Right ventricle myocardium inferior (tissue), 1 donor: ENCODE measurements at regions not wholly inside any gene's neighbourhood (a gene's known extent, or its start where the extent isn't known, plus 50 kb on each side); places are given as distances from the start of the nearest gene placed in this dataset.
"Not testable (repeated sequence)": the region's sequence is repeated elsewhere in the genome, so short reads cannot be mapped to it uniquely, and the experiment has no call there.

ENCODE experiments used
- ATAC-seq: fragments of 200-7000 bp; cut with Tn5 transposase; one replicate; pipeline ENCODE4 v1.9.1; 2020; ENCODE audit warnings: mild to moderate bottlenecking, moderate library complexity
- DNase-seq: peaks from one replicate; pipeline ENCODE4 v3.0.0; 2021; ENCODE audit errors: missing footprints
- intact Hi-C: fragments of 100-400 bp; cut with DNase I; formaldehyde crosslinking; loops from one replicate; pipeline ENCODE4 v1.11.0; 2022
- donor health status: DM: no; HTN: yes; CAD: no; lungs with severe emphysema.

DNA sequence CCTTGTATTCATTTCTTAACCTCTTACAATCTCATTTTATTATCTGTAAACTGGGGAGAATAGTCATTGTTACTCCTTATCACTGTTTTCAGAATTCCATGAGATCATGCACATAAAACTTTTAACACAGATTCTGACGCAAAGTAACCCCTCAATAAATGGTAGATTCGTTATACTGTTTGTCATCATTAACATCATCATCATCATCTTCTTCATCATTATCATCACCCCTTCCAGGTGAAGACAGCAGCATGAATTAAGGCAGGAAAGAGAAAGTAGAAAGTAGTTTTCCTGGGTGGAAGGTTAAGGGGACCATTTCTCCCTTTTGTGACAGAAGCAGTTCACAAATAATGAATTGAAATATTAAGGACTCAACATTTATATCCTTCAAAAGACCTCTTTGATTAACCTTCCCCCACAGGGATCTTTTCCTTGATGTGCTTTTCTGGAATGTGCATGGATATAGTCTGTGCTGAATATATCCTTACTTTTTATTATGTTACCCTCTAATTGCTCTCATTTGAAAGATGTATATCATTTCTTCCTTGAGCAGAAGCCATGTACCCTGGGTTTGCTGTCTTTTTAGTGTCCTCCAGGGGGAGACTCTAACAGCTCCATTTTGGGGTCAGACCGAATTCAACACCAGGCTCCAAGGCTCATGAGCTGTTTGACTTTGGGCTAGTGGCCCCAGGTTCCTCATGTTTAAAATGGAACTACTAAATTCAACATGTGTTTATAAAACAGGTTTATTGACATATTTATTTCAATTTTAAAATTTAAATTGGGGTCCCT, 1029.9 kb upstream of the WWC1 start:
- DNase-seq (no peak), ATAC-seq (no peak)
- intact Hi-C loops: no loop called here

DNA sequence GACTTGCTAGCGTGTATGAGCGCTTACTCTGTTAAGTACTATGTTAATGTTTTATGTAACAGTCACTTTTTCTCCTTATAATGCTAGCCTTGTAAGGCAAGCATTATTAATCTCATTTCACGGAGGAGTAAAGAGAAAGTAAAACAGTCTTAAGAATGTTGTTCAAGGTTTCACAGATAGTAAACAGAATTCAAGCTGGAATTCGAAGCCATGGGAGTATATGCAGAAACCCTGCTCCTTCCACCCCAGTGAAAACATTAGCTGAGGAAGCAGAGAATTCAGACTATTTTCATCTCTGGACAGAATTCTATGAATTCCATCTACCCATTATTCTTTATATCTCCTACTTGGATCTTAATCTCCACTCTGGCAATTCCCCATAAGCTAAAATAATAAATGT, 1028.3 kb upstream of the WWC1 start:
- DNase-seq (no peak), ATAC-seq (no peak)
- intact Hi-C loops: no loop called here

DNA sequence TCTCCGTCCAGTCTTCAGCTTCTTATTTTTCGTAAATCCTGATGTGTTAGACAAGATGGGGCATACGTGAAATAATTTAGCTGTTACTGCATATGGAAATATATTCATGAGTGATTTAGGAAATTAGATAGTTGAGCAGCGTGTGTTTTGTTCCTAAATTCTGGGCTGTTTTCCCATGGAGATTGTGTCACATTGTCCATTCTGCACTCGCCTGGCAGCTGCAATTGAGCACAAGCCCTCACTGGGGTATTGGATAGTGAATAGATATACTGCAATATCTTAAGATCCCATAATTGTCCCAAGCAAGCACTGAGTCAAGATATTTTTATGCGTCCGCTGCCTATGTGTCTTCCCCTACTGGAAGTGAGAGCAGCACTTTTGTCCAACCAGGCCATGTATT, 1027.1 kb upstream of the WWC1 start:
- intact Hi-C loops: no loop called here
- ATAC-seq (no peak), DNase-seq (no peak)

DNA sequence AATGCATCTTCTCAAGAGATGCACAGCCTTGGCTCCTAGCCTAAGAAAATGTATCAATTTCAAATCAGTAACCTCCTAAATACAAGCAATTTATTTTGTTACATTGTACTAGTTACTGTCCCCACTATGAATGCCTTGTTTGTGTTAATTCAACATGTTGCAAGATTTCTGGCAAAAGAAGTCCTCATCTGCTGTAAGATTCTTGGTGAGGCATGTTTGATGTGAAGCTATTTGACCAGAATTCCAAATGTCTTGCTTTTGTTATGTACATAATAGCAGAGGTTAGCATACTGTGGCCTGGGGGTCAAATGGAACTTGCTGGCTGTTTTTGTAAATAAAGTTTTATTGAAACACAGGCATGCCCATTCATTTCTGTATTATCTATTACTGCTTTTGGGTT, 1023.1 kb upstream of the WWC1 start:
- no peak for ATAC-seq
- intact Hi-C loops: no loop called here
- DNase-seq: no peak

DNA sequence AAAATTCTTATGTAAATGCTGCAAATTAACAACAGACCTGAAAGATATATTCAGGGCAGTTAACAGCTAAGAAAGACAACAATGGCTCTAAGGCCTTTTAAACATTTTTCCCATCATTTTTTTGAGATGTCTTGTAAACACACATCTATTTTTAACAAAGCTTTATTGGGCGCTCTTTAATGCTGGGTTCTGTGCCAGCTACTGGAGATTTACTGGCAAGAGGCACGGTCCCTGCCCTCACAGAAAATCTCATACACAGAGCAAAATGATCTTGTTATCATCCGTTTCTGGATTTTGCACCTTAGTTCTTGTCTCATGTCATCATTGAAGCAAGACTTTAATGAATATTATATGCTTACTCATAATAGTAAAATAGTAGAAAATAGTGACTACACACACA, 1022.3 kb upstream of the WWC1 start:
- DNase-seq (no peak), ATAC-seq (no peak)
- intact Hi-C loops: no loop called here

DNA sequence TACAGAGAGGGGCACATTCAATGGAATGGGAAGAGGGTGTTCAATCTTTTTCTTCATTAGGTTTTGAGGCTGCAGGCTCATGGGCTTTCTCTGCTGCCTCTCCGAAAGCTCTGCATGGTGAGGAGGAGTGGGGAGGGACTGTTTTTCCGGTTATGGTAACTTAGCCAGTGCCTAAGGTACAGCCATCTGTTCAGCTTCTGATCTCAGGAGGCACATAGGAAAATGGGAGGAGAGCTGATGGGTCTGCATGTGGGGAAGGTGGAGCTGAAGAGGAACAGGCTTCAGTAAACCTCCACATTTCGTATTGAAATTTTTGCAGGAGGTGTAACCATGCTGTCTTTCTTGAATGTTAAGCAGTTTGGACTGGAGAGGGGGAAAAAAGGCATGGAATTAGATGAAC, 1020.4 kb upstream of the WWC1 start:
- intact Hi-C loops: no loop called here
- no peak for ATAC-seq
- DNase-seq: no peak

DNA sequence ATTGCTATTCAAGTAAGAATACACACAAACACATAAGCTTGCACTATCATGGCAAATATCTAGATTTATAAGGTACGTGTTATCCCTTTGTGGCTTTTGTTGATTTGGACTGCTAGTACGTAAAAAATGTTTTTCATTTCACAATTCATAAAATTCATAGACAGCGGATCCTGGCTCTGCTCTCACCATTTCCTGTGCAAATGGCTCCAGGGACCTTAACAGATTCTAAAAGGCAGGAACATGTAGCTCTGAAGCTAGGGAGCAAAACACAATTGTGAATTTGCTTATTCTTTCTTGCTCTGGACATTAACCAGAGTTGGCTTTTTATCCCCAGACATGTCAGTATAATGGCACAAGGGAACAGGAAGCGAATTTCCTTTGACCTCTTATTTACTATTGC, 1019.9 kb upstream of the WWC1 start:
- no peak for ATAC-seq
- intact Hi-C loops: no loop called here

DNA sequence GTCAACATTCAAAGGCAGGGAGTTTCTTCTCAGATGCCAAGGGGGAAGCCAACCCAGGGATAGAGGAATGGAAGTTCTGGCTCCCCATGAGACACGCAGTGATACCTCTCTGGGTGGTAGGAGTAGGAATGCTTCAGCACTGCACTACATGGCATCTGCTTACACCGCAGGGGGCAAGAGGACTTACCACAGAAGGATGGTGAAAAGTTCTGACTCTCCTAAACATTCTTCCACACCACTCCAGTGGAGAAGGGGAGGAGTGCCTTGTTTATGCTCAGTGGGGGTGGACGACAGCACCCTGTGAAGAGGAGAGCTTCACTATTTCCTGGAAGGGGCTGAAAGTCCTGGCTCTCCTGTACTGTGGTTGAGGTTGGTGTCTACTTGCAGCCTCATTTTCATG, 1011.3 kb upstream of the WWC1 start:
- DNase-seq (no peak), ATAC-seq (no peak)
- intact Hi-C loops: no loop called here

More for the DNA sequence above, 1019.9 kb upstream of the WWC1 start:
- DNase-seq: no peak

DNA sequence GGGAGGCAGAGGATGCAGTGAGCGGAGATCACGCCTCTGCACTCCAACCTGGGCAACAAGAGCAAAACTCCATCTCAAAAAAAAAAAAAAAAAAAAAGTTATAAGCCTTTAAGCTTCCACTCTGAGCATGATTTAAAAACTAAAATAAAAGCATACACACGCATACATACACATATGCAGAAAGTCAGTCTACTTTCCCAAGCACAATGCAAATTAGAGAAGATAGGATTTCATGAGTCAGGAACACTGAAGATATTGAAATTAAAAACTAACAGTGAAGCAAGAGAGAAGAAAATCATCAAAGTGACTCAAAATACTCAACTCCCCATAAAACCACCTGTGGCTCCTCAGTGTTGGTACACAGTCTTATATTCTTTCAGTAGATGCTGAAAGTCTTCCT, 1009.5 kb upstream of the WWC1 start:
- no peak for ATAC-seq
- no peak for DNase-seq
- intact Hi-C loops: no loop called here

DNA sequence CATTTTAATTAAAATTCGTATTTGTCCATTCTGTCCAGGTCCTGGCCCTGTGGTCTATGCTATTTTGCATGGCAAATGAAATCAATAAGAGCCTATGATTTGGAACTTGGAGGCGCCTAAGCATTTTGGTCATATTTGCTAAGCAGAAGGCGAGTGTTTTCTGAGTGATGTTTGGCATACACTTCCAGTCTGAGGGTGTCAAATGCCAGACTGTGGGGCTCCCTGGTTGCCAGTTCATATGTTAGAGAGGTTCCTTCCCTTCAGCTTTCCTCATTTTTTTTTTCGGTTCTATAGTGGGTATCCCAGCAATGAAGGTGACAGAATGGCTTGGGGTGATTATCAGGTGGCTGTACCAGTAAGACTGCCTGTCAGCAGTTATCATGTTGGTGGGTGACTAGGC, 1007.8 kb upstream of the WWC1 start:
- ATAC-seq (no peak), DNase-seq (no peak)
- intact Hi-C loops: no loop called here

DNA sequence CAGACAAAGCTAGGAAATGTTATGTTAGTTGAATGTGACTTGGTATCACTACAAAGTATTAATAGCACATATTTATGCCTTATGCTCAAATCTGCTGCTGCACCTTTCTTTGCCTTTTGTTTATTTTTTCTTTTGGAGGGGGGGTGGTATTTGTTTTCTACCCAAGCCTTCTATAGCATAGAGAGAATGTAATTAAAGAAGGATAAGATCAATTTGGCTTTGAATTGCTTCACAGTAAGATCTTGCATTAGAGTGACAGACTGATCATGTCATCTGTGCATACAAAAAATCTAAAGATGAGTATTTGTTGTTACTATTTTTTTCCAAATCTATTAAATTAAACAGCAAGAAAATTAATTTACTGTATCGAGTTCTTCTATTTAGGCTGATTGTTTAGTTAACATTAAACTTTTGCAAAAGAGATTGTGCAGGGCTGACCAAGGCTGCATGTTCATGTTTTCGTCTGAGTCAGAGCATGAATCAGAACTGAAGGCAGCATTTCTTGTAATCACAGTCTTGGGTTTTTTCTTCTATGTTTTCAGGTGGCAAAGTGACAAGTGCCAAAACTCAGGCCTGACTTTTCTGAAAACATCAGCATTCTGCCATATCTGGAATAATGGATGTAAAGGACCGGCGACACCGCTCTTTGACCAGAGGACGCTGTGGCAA, 1007.1 kb upstream of the WWC1 start:
- no peak for DNase-seq
- ATAC-seq: no peak
- intact Hi-C loops: no loop called here

DNA sequence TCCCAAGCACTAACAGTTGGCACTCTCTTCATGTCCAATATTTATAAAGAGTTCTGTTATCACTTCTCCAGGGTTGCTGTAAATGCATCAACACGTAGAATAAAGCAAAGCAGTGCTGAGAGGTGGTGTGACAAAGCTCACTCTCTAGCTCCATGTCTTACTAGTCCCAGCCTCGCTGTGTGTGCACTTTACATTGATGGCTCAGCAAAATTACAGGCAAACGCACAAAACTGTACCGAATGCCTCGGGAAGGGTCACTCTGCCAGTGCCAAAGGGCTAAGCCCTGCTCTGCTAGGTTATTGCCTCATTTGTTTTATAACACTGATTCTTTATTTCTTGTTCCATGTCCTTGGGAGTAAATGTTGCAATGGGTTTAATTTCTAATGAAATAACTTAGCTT, 1005.9 kb upstream of the WWC1 start:
- no peak for DNase-seq
- intact Hi-C loops: no loop called here
- ATAC-seq: no peak

DNA sequence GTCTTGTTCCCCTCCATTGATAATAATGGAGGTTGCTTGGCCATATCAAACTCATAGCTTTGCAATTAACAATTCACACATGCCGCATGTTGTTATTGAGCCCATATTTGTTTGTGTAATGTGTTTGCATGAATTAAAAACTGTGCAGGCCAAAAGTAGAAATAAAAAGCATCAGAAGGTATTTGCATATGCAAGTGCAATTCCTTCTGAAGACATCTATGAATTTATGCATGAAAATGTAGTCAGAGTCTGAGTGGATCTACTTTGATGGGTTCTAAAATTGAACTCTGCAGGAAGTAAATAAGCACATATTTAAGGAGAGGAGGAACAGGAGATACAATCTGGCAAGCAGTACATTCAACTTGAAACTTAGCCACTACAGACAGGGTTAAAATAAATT, 1004.6 kb upstream of the WWC1 start:
- intact Hi-C loops: no loop called here
- ATAC-seq (no peak), DNase-seq (no peak)

DNA sequence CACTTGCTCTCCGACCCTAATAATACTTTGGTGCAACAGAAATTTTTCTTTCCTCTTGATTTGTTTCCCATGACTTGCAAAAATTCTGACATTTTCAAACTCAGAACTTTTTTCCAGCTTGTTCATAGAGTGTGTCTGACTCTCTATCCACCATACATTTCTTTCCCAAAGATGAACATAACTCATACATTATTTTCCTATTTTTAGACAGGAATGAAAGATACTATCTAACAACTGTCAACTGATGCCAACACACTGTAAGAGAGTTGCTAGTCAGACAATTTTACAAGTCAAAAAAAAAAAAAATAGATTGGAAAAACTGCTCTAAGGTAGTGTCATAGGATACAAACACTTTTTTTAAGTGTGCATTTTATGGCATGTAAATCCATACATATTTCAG, 1001.0 kb upstream of the WWC1 start:
- no peak for ATAC-seq
- DNase-seq: no peak
- intact Hi-C loops: no loop called here

DNA sequence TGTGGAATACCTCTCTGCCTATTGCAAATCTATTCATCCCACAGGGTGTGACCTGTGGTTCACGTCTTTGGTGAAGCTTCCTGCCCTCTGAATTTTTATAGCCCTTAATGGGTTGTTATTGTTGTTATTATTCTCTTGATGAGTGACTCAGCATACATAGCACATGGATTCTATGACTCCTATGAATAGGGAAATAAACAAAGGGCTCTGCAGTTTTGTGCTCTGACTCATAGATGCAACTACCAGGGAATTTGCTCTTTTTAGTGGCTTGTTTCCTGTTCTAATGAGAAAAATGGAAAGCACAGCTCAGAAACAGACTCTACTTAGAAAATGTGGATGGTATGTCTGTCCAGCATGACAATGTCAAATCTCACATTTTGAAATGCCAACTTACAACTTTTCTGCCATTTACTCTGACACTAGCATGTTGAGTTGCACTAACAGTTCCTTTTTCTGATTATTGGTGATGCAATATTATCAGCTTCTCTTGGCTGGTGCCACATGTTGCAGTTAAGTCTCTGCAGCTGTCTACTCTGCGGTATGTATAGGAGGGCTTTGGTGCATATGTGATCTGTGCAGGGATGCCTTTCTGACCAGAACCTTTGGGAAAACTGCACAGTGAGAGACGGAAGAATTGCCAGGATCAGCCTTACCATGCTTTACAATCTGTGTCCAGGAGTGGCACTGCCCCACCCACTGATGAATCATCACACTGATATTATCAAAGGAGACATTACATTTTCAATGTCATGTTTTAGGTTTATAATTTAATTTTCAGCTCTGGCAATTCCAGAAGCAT, 996.4 kb upstream of the WWC1 start:
- intact Hi-C loops: no loop called here
- ATAC-seq: no peak

DNA sequence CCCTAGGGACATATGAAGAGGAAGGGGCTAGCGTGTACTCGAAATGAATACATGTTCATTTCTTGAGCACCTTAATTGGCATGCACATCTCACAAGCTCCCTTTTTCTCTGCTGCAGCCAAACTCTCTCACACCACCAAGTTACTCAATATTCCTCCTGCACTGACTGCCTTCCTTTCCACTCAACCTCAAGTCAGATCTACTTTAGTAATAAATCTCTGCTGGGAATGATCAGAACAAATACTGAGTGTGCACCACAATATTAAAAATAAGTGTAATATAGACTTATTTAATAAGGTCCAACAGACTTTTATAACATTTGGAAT, 995.8 kb upstream of the WWC1 start:
- DNase-seq (no peak), ATAC-seq (no peak)
- intact Hi-C loops: no loop called here

More for the DNA sequence above, 996.4 kb upstream of the WWC1 start:
- no peak for DNase-seq

DNA sequence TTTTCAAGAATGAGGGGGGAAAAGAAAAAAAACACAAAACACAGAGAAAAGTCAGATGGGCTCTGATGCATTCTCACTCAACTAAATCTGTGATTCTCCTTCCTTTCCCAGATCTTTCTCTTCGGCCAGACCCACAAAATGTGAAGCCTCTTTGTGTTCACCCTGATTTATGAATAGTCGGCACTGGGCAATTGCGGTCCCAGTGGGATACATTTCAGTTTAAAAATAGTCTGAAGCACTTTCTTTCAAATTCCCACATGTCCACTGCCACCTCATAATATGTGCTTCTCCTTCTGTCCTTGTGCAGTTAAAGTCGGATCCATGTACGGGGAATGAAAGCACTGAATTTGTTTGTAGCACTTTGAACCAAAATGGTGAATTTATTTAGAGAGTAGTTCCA, 995.4 kb upstream of the WWC1 start:
- intact Hi-C loops: no loop called here
- ATAC-seq: no peak
- DNase-seq: no peak

DNA sequence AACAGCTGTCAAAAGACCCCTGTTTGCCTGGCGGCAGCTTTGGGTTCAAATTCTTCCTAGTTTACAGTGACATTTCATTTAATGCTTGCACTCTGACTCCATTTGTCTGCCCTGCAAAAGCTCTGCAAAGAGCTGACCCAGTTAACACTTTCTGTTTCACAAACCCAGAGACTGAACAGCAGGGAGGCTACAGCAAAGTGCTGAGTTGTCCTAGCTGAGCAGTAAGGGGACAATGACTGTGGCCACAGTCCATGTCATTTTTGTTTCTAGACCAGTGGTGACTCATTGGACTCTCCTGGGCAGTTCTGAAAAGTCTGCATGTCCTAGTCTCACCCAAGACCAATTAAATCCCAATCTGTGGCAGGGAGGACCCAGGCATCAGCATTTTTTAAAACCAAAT, 994.8 kb upstream of the WWC1 start:
- intact Hi-C loops: no loop called here
- DNase-seq: no peak
- ATAC-seq: no peak

DNA sequence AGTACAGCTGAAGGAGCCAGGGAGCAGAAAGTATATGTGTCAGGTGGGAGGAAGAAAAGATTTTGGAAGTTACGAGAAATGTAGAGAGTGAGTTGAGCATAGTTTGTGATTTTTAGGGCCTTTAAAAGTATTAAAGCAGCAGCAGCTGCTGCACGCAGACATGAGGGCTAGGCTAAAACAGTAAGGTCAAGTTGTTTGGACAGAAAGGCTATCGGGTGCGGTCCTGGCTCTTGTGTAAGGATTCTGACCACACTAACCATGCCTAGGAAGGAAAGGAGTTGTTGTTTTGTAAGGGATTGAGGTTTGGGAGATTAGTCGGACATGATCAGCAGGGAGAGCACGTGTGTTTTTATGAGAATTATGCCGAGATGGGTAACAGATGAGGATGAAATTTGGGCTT, 991.6 kb upstream of the WWC1 start:
- ATAC-seq, intact Hi-C loops, DNase-seq: not testable (repeated sequence)

DNA sequence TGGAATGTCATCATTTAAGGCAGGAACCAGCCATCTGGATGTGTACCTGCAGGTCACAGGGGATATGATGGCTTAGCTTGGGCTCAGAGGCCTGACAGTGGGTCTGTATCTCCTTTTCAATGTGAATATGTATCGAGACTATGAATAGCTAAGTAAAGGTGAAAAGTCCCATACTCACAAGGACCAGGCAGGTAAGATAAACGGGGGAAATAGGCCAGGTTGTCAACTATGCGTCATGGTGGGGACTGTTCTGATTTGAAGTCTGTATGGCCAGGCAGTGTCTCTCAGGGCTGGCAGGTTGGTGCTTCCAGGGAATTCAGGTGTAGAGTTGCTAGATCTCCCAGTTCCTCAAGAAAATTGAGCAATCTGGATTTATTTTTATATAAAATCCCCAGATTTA, 987.9 kb upstream of the WWC1 start:
- no peak for ATAC-seq
- no peak for DNase-seq
- intact Hi-C loops: no loop called here
